Germinal center (tissue), 1 donor: ENCODE measurements at regions not wholly inside any gene's neighbourhood (a gene's known extent, or its start where the extent isn't known, plus 50 kb on each side); places are given as distances from the start of the nearest gene placed in this dataset.

Experiments
- DNase-seq: peaks from one replicate; pipeline ENCODE4 v3.0.0; 2012; ENCODE audit warnings: mixed read lengths, low spot score

- DNase-seq, result no peak
Measured at GRCh38 chrX:10901290-10901633, 209.9 kb upstream of the HCCS start.

GRCh38 chrX:10902001-10902400, 209.1 kb upstream of the HCCS start:
- no peak for DNase-seq

DNA sequence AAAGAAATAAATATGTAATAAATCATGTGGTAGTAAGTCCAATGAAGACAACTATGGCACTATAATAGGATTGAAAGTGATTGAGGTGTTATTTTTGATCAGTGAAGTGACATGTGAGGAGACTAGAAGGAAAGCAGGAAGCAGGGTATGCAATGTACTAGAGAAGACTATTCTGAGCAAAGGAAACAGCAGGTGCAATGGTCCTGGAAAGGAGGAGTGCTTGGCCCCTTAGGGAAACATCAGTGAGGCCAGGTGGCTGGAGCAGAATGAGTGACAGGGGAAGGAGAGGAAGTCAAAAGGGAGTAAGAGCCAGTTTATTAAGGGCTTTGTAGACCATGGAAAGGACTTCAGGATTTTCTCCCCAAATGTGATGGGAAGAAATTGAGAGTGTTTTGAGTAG, 207.6 kb upstream of the HCCS start:
- DNase-seq, result no peak

GRCh38 chrX:10904220-10904619, 206.9 kb upstream of the HCCS start:
- no peak for DNase-seq

DNA sequence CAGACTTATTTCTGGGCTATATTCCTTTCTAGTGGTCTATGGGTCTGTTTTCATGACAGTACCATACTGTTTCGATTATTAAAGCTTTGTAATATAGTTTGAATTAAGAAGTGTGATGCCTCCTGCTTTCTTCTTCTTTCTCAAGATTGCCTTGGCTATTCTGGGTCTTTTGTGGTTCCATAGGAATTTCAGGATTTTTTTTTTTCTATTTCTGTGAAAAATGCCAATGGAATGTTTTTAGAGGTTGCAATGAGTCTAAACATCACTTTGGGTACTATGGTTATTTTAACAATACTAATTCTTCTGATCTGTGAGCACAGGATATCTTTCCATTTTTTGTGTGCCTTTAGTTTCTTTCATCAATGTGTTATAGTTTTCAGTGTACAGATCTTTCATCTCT, 204.3 kb upstream of the HCCS start:
- no peak for DNase-seq

DNA sequence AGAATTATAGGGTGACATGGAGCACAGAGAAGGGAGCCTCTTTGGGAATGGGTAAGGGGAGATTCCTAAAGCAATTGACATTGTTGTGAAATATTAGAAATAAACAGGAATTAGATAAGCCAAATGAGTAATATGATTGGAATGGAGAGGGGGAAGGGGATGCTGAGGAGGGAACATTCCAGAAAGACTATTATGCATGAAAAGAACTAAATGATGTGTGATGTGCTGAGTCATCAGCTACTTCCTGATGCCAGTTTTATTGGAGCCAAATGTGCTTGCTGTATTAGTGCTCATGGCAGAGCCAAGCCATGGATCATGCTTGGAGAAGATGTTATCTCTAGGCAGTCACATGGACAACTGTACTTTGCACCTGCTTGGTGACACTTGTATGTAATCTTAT, 189.0 kb upstream of the HCCS start:
- DNase-seq, result no peak

DNA sequence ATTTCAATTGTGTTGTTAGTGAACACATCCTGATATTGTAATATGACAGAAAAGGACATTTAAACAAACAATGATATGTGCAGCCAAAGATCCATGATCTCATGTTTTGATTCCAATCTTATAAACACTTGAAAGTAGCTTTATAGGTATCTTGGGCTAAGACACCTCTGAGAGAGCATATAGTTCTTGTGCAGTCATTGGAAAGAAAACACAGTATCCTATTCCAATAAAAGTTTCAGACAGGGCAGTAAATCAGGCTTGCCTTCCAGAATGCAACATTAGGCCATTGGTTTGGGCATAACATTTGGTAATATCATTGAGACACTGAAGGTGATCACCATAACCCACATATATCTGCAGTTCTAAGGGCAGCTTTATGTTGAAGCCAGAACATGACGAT, 188.3 kb upstream of the HCCS start:
- DNase-seq, result no peak

DNA sequence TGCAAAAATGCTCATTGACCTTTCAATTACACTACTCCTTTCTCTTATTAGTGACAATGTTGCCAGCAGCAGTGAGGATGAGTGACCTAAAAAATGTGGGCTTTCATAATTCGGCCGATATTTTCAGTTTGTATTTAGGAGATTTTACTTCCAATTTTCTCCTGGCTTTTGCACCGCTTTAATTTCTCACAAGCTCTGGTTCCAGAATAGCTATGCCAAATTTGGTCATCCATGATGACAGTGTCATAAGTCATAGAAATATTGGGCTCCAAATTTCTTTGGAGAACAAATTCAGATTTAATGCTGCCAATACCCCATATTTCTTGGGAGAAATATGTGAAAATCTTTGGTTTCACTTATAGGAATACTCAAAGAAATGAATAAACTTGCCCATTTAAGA, 187.7 kb upstream of the HCCS start:
- DNase-seq, result no peak

DNA sequence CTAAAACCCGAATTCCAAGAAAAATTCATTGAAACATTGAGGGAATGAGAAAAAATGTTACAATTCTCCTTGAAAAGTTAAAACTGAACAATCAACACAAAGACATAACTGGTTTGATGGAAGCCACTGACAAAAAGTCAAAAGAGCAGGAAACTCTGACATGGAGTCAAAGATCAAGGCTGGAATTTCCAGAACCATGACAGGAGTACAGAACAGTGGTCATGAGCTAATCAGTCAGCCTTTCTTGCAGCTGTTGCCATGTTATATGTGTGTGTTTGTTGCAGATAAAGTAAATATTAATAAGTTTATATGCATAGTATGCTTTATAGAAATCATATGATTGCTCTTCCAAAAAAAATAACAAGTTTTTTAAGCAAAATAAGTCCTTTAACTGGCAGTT, 184.7 kb upstream of the HCCS start:
- DNase-seq, result no peak

GRCh38 chrX:10926891-10927290, 184.2 kb upstream of the HCCS start:
- no peak for DNase-seq

- no peak for DNase-seq
Measured at GRCh38 chrX:10929747-10930146, 181.4 kb upstream of the HCCS start.

DNA sequence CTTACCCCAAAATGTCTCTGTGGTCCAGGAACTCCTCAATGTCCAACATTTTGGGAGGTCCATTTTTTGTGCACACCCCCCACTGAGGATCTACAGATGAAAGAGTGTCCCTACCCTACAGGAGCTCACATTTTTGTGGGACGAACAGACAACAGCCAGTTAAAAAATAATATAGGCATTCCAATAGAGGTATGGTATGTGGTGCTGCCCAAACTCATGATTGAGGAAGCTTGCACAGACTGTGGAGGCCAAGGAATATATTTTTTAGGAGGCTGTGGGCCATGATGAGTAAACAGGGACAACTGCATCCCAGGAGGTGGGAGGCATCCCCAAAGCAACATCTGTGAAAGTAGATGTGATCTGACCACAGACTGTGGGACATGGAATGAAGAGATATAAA, 181.0 kb upstream of the HCCS start:
- DNase-seq, result no peak

DNA sequence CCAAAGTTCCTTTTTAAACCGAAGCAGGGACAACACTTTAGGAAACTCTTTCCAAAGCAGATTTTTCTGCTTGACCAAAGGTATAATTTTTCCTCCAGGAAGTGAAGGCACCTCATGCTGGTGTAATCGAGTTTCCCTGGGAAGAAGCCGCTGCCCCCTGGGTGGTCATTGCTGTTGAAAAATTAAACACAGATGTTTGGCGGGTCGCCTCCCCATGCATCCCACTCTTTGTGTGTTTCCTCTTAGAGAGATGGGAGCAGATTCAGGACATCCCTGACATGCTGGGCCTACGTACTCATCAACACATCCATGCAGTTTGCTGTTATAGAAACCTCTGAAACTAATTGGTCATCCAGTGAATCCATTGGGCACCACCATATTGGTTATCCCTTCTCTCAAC, 179.2 kb upstream of the HCCS start:
- no peak for DNase-seq

- DNase-seq, result no peak
Measured at GRCh38 chrX:10932842-10933440, 178.2 kb upstream of the HCCS start.

DNA sequence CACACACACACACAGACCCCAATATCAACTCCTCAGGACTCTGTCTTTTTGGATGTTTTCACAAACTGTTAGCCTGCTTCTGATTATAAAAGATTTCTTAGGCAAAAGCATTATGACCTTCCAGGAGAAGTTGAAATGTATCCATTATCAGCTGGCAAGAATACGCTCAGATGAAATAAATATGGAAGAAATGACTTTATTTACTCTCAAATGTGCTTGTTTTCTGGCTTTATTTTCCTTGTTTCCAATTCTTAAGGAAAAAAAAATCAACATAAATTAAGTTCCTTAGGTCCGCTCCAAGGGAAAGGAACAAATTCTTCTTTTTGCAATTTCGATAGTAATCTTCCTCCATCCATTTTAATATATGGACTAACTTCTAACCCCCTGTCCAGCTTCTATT, 175.6 kb upstream of the HCCS start:
- DNase-seq, result no peak

DNA sequence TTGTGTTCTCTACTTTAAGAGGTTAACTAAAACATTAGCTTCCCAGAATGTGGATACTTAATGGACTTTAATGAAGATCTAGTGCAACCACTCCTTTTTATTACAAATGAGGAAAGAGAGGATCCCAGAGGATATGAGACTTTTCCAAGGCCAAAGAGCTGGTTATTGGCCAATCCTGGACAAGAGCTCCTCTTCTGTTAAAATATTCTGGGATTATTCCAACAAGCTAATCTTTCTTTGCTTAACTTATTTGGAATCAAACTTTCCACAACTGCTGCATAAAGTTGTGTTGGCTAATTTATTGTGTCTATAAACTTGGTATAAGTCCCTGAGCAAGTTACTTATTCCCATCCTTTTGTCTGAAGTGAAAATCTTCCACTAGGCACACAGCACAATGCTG, 174.2 kb upstream of the HCCS start:
- no peak for DNase-seq

GRCh38 chrX:10938365-10938923, 172.7 kb upstream of the HCCS start:
- no peak for DNase-seq

DNA sequence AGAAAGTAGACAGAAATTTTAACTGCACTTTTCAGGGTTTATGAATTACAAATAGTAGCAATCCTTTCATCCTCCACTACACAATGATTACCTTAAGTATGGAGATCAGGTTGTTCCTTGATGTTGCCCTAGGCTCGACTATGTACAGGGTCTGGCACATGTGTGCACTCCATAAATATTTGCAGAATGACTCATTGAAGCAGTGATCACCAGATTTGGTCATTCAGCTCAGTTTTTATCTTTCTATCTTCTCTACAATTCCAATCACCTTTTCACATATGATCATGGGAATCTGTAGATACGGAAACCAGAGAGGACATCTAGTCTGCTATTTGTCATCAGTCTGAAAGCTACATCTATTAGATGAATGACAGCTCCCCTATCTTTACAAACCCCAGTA, 171.7 kb upstream of the HCCS start:
- DNase-seq, result no peak

DNA sequence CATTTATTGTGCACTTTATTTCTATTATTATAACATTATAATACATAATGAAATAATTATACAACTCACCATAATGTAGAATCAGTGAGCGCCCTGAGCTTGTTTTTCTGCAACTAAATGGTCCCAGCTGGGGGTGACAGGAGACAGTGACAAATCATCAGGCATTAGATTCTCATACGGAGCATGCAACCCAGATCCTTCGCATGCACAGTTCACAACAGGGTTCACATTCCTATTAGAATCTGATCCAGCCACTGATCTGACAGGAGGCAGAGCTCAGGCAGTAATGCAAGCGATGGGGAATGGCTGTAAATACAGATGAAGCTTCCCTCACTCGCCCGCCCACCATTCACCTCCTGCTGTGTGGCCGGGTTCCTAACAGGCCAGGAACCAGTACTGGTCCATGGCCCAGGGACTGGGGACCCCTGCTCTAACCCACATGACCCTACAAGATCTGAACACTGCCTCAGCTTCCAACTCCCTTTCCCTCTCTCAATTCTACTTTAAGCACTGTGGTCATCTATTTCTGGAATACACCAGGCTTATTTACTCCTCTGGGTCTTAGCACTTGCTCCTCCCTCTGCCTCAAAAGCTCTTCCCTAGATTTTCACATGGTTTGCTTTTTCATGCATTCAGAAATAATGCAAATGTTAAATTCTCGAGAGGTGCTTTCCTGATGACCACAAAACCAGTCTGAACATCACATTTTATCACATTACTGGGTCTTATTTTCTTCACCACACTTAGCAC, 166.8 kb upstream of the HCCS start:
- DNase-seq, result no peak

DNA sequence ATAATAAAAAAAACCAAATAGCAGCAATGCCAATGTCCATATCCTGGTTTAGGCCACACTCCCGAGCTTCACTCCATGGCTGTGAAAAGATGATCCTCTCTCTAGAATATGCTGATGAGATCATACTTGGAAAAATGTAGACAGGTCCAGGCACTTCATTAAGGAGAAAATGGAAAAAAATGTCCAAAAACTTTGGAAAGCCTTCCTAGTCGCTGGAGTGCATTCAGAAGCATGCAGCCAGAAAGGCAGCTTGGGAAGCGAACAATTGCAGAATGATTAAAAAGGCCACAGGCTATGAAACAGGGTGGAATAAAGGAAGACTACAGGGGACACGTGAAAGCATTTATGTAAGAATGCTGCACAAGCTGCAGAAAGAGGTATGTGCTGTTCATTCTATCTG, 165.6 kb upstream of the HCCS start:
- no peak for DNase-seq

DNA sequence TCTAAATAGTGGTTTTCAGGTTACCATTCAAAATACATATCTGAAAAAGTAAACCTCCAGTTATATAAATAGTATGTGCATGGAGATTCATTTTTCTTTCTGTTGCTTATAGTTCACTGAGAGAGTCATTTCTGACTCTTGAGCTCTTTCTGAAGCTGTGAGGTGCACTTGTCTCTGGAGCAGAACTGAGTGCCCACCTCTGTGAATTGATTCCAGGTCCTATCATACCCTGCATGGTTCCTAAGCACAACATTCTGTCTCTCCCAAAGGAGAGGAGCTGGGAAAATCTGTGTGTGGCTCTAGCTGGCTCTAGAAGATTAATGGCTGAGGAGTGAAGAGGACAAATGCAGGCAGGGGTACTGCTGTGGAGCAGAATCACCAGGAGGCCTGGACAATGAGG, 161.6 kb upstream of the HCCS start:
- DNase-seq, result no peak

- no peak for DNase-seq
Measured at GRCh38 chrX:10952619-10953018, 158.5 kb upstream of the HCCS start.

DNA sequence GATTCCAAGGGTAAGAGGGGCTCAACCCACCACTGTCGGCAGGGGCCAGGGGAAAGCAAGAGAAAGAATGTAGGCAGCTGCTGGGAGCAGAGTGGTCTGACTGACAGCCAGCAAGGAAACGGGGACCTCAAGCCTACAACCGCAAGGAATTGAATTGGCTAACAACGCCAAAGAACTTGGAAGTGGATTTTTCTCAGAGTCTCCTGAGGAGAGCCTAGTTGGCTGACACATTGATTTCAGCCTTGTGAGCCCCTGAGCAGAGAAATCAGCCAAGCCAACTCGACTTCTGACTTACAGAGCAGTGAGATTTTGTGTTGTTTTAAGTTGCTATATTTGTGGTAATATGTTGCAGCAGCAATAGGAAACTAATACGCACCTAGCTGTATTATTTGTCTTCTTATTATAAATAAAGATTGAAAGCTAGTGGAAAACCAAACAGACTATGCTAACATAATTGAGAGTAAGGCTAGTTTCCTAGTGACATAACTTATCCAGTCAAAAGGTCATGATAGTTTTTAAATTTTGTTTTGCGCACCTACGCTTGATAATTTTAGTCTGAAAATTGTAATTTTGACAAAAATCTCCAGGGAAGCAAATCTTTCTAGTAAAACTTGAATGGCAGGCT, 145.8 kb upstream of the HCCS start:
- no peak for DNase-seq

DNA sequence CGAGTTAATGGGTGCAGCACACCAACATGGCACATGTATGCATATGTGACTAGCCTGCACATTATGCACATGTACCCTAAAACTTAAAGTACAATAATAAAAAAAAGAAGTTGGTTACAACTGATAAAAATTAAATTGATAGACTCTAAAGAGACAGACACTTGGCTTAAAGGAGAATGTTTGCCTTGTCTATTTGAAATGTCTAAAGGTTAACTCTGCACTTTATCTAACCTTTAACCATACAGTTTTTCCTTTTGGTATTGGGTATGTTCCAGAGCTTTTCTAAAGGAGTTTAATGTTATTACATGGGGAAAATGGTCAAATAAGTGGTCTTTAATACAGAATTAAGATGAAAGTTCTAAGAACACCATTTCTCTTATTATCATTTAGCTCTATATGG, 145.1 kb upstream of the HCCS start:
- DNase-seq, result no peak
